ENCODE measurements at regions not wholly inside any gene's neighbourhood (a gene's known extent, or its start where the extent isn't known, plus 50 kb on each side); places are given as distances from the start of the nearest gene placed in this dataset.

GRCh38 chr5:125263356-125263755 is 516.9 kb upstream of the ZNF608 start:
- no peak for DNase-seq

DNA sequence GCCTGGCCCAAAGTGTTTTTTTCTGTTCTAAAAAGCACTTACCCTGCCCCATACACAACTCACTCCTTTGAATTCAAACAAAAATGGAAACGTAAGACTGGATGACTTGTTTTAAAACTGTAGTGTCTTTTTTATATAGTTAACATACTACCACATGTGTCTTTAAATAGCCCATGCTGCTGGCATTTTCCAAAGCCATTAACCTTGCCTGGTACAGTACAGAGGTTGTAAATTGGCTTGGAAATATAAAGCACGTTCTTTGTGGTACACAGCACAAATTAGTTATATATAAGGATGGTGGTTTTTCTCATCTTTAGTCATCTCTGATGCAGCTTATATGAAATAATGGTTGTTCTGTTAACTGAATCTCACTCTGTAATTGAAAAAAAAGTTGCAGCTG is 519.7 kb upstream of the ZNF608 start:
- no peak for DNase-seq

GRCh38 chr5:125267636-125268248 is 521.3 kb upstream of the ZNF608 start:
- DNase-seq: no peak

GRCh38 chr5:125269926-125270325 is 523.5 kb upstream of the ZNF608 start:
- no peak for DNase-seq

DNA sequence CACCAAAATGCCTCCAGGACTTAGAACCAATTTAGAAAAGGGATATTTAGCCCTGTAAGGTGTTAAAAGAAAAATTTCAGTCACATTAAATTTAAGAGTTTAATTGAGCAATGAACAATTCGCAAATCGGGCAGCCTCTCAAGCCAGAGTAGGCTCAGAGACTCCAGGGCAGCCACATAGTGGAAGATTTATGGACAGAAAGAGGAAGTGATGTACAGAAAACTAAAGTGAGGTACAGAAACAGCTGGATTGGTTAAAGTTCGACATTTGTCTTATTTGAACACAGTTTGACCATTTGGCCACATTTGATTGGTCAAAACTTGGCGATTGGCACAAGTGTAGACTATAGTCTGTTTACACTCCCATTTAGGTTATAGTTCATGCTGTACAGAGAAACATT is 525.9 kb upstream of the ZNF608 start:
- no peak for DNase-seq

DNA sequence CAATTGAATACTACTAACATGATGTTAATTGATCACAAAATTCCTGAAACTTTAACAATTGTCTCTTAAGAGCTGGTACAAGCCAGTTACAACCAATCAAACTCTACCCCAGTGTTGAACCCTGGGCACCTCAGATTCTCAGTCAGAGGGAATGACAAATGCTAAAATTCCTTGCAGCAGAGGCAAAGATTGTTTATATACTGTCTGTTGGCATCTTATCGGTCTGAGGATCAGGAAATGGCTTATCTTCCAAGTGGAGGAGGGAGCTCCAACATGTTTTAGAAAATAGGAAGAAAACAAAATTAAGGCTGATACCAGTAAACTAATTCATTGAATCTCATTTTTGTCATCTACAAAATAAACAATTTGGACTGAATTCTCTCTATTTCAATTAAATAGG is 527.8 kb upstream of the ZNF608 start:
- no peak for DNase-seq

- no peak for DNase-seq
Measured at GRCh38 chr5:125274938-125275724, 528.7 kb upstream of the ZNF608 start.

DNA sequence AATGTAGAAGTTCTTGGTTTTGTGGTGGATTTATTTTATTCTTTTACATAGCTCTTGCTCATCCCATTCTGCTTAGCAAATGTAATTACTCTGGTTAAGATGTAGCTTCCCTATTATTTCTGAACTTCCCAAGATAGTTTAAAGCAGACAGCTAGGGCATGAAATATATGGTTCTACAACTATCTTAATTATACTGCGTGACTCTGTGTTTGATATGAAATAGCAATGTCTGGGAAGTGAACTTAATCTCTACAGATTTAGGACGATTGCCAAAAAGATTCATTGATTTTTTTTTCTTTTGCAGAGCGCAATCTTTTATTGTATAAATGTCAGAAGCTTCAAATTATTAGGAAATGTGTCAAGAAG is 529.3 kb upstream of the ZNF608 start:
- no peak for DNase-seq

DNA sequence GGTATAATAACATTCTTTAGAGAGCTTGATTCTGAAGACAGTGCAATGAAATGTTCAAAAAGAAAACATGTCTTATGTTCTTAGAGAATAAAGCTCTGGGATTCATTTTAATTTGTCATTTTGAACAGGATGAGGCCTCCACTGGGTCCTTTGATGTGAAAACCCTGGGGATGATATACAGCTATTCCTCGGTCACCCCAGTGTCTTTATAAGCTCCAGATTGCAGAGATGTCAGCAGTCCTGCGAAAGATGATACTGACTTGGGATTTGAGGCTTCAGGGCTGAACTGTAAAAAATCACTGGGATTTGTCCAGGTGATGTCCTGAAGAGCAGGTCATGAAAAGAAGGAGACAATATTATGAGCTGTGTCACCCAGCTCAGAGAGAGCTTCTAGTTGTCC is 529.7 kb upstream of the ZNF608 start:
- DNase-seq: no peak

- no peak for DNase-seq
Measured at GRCh38 chr5:125277494-125278154, 531.2 kb upstream of the ZNF608 start.

GRCh38 chr5:125278711-125279110 is 532.3 kb upstream of the ZNF608 start:
- no peak for DNase-seq

- DNase-seq: no peak
Measured at GRCh38 chr5:125281667-125282066, 535.2 kb upstream of the ZNF608 start.

DNA sequence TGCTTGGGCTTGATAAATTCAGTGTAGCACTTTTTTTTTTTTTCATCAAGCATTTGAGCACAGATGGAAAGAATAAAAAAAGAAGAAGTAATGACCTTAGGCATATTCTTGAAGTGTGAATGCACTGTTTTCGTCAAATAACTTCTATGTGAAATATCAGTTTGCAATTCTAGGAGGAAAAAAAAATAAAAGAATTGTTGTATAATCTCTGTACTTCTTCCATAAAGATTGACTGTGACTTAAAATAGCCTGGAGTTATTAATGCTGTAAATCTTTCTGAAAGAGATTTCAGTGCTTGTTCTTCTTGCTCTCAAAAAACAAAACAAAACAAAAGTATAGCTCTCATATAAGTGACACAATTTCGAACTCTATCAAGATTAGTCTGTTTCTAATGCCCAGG is 536.9 kb upstream of the ZNF608 start:
- DNase-seq: no peak

- DNase-seq: no peak
Measured at GRCh38 chr5:125286271-125286670, 539.8 kb upstream of the ZNF608 start.

DNA sequence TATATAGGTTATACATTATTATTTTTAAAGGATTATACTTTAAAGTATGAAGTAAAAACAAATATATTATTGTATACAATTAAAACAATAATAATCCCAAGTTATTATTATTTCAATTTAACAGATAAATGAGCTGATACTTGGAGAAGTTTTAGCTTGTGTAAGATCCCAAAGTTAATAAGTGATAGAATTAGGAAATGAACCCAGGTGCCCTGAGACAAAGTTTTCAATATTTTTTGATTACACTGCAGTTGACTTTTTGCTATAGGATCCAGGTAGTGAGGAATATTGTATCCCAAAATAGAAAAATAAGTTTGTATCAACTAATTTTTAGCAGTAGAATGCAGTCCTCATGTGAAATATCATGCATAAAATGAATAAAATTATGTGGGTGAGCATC is 543.2 kb upstream of the ZNF608 start:
- no peak for DNase-seq

- DNase-seq: no peak
Measured at GRCh38 chr5:125290935-125291334, 544.5 kb upstream of the ZNF608 start.

GRCh38 chr5:125291447-125291846 is 545.0 kb upstream of the ZNF608 start:
- no peak for DNase-seq

DNA sequence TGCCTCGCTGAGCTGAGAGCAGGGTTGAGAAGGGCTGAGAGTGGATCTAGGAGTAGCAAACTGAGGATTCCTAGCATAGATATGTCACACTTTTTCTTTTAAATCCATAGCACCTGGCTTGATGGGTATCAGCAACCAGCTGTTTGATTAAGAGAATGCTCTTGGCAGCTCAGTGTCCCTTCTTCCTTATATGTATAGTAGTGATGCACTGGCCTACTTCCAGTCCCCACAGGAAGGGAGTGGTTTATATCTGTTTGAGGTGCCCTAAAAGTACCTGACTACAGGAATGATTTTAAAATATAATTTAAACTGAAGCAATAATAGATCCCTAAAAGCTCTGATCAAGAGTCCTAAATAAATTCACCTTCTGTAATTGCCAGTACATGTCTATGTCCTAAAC is 546.8 kb upstream of the ZNF608 start:
- no peak for DNase-seq

GRCh38 chr5:125293726-125294125 is 547.3 kb upstream of the ZNF608 start:
- DNase-seq: no peak

DNA sequence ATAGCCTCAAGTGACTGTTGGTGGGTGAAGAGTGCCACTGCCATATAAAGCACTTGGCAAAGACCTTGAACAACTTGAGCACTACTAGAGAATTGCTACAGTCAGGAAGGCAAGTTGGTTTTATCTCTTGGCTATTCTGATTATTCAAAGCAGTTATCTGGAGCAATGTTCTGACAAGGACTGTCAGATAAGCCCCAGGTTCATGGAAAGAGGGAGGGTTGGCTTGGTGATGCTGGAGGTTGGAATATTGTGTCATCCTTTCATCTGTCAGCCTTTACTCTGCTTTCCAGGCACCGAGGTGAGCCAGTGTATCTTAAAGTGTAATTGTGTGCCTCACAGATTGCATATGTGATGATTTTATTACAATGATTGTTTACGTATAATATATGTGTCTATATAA is 548.4 kb upstream of the ZNF608 start:
- no peak for DNase-seq

DNA sequence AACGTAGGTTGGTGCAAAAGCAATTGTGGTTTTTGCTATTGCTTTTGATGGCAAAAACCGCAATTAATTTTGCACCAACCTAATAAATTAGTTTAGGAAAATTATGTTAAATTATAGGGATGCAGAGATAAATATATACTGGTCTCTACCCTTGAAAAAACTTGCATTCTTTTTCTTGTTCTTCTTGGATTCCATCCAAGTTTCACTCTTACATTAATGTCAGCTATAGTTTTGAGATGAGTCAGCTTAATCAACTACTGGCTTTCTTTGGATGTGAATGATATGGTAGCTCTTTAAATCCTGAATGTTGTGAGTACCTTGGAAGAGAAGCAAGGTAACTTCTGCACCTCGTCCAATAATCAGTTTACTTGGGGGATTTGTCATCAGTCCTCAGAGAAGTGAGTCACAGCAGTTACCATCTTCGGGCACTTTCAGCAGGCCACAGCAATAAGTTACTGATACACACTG is 549.0 kb upstream of the ZNF608 start:
- DNase-seq: no peak

DNA sequence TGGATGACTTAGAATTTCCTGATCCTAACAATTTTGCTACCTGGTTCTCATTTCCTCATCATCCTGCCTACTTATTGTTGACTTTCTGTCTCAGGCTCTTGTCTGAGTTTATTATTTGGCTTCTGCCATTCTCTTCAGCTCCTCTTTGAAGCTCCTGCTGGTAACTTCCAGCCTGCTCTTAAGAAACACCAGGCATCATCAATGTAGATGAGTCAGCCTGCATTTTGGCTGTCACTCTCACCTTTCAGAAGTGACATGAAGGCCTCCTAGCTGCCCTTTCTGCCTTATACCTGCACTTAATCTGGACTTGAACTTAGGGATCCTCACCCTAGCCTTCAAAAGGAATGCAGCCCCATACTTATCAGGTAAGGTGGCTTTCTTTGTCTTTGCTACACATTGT is 551.8 kb upstream of the ZNF608 start:
- DNase-seq: no peak

- no peak for DNase-seq
Measured at GRCh38 chr5:125298746-125299379, 552.4 kb upstream of the ZNF608 start.

DNA sequence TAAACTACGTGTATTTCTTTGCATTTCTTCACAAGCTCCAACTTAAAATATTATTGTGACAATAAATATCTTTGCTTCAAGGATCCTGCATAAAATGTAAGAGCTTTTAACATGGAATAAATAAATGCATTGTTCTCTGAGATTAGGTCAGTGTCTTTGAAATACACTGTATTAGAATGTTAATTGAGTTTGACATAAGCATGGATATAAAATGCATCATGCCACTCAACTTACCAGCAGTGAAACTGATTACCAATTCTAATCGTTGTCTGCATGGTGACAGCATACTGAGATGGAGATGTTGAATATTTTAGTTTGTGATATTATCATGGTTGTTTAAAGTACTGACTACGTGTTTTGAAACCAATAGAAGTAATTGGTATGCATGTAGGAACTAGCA is 555.3 kb upstream of the ZNF608 start:
- no peak for DNase-seq
